H1 (cell line): ENCODE measurements at regions not wholly inside any gene's neighbourhood (a gene's known extent, or its start where the extent isn't known, plus 50 kb on each side); places are given as distances from the start of the nearest gene placed in this dataset.

Source experiments
- CEBPB ChIP-seq: IDR thresholded peaks from 2 replicates; pipeline ENCODE4 v1.6.1; 2012; ENCODE audit warnings: low read depth, low read length
- CTCF ChIP-seq, 3 experiments: IDR thresholded peaks; 1 replicate in 2 of 3; 2 replicates in 1 of 3; pipeline versions ENCODE4 v1.5.1 to v1.6.1; 2011; ENCODE audit warnings: low read length in 3 of 3, mild to moderate bottlenecking in 3 of 3, inconsistent platforms in 2 of 3, low read depth in 1 of 3, moderate library complexity in 1 of 3; ENCODE audit not compliant: insufficient read depth in 1 of 3; ENCODE audit errors: control extremely low read depth in 1 of 3
- EGR1 ChIP-seq: IDR thresholded peaks from 2 replicates; pipeline ENCODE4 v1.6.1; 2011; ENCODE audit warnings: low read depth, low read length, borderline replicate concordance
- EZH2 ChIP-seq: fragments of 200-600 bp; sonication (generic); IDR thresholded peaks from 2 replicates; pipeline ENCODE4 v1.7.1; 2012; ENCODE audit warnings: low read depth, mild to moderate bottlenecking, moderate library complexity, low read length, inconsistent platforms; ENCODE audit not compliant: severe bottlenecking
- NRF1 ChIP-seq: IDR thresholded peaks from 2 replicates; pipeline ENCODE4 v1.6.1; 2011; ENCODE audit warnings: mild to moderate bottlenecking, low read depth, low read length, improper control_type of control experiment
- POLR2A ChIP-seq, 2 experiments: IDR thresholded peaks; 1 replicate in 1 of 2; 2 replicates in 1 of 2; pipeline ENCODE4 v1.6.1; 2011; ENCODE audit warnings: low read depth in 2 of 2, low read length in 2 of 2, mild to moderate bottlenecking in 2 of 2; ENCODE audit errors: control extremely low read depth in 1 of 2
- POLR2AphosphoS5 ChIP-seq: IDR thresholded peaks from 2 replicates; pipeline ENCODE4 v1.6.1; 2011; ENCODE audit warnings: low read depth, low read length
- YY1 ChIP-seq: IDR thresholded peaks from 2 replicates; pipeline ENCODE4 v1.6.1; 2011; ENCODE audit warnings: low read depth, mild to moderate bottlenecking, low read length
- TF ChIP-seq, protein P1 (sequence below): IDR thresholded peaks from 2 replicates; pipeline ENCODE4 v1.6.1; 2012; ENCODE audit warnings: low read length, inconsistent platforms

DNA sequence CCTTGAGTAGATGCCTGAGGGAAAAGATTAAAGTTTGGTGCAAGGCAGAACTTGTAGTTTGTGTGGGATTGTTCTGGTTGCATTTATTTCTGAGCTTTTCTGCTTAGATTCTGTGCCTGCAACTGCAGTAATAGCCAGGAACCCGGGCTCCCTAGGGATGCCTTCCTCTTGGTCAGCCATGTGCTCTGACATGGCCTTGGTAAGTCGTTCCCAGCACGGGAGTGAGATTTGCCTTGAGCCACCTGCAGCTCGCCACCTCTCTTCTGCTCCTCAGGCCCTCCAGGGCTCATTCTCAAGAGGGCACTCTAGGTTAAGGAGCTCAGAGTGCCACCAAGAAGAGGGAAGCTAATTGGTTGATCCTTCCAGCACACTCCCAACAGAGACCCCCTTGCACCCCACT, 350.6 kb upstream of the MKI67 start:
- no peak for TF ChIP-seq CTCF (IDR thresholded peaks at IDR 0.05; ENCODE audit: control extremely low read depth in 1 of 3, insufficient read depth in 1 of 3, low read depth in 1 of 3, low read length in 3 of 3)
- no peak for TF ChIP-seq POLR2A (IDR thresholded peaks at IDR 0.05; ENCODE audit: control extremely low read depth in 1 of 2, low read depth in 2 of 2, low read length in 2 of 2)
- no peak for TF ChIP-seq NRF1
- no peak for TF ChIP-seq POLR2AphosphoS5
- TF ChIP-seq, protein P1, sequence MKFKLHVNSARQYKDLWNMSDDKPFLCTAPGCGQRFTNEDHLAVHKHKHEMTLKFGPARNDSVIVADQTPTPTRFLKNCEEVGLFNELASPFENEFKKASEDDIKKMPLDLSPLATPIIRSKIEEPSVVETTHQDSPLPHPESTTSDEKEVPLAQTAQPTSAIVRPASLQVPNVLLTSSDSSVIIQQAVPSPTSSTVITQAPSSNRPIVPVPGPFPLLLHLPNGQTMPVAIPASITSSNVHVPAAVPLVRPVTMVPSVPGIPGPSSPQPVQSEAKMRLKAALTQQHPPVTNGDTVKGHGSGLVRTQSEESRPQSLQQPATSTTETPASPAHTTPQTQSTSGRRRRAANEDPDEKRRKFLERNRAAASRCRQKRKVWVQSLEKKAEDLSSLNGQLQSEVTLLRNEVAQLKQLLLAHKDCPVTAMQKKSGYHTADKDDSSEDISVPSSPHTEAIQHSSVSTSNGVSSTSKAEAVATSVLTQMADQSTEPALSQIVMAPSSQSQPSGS = no peak
- TF ChIP-seq EGR1 = no peak
- TF ChIP-seq EZH2 = no peak
- TF ChIP-seq YY1 = no peak
- TF ChIP-seq CEBPB = no peak
